Activated CD8-positive, alpha-beta T cell treated with anti-CD3 and anti-CD28 coated beads for 36 hours (primary cell): ENCODE measurements at regions not wholly inside any gene's neighbourhood (a gene's known extent, or its start where the extent isn't known, plus 50 kb on each side); places are given as distances from the start of the nearest gene placed in this dataset.

Experiments
- ATAC-seq: fragments of 200-7000 bp; cut with Tn5 transposase; one replicate; pipeline ENCODE4 v1.10.0; 2021; ENCODE audit warnings: mild to moderate bottlenecking, moderate library complexity
- CTCF ChIA-PET: fragments of 350-600 bp; sonication (Branson Sonifier 250); formaldehyde crosslinking; loops from one replicate; lab custom pipeline; 2021; ENCODE audit warnings: antibody characterized with exemption; lab: Charles Lee
- POLR2A ChIA-PET: fragments of 350-600 bp; sonication (Branson Sonifier 250); formaldehyde crosslinking; loops from one replicate; lab custom pipeline; 2021; ENCODE audit warnings: antibody characterized with exemption; lab: Charles Lee
- DNase-seq: peaks from one replicate; pipeline ENCODE4 v3.0.0-alpha.2; 2020
- H3K27ac Mint-ChIP-seq: one replicate; pipeline ENCODE4 v1.8.0; 2021; ENCODE audit warnings: mild to moderate bottlenecking, mixed read lengths
- H3K27me3 Mint-ChIP-seq: one replicate; pipeline ENCODE4 v1.8.0; 2021; ENCODE audit warnings: mixed read lengths
- H3K36me3 Mint-ChIP-seq: one replicate; pipeline ENCODE4 v1.8.0; 2021; ENCODE audit warnings: low read depth, mixed read lengths
- H3K4me1 Mint-ChIP-seq: one replicate; pipeline ENCODE4 v1.8.0; 2021; ENCODE audit warnings: low read depth, mixed read lengths
- H3K4me3 Mint-ChIP-seq: one replicate; pipeline ENCODE4 v1.8.0; 2021; ENCODE audit warnings: mild to moderate bottlenecking, moderate library complexity, mixed read lengths
- H3K9me3 Mint-ChIP-seq: one replicate; pipeline ENCODE4 v1.8.0; 2021; ENCODE audit warnings: mixed read lengths
- CTCF ChIP-seq: fragments of 200-600 bp; IDR thresholded peaks from one replicate; pipeline ENCODE4 v1.8.0; 2022; ENCODE audit warnings: antibody characterized with exemption, mild to moderate bottlenecking
- intact Hi-C: fragments of 100-400 bp; cut with micrococcal nuclease; formaldehyde crosslinking; loops from one replicate; pipeline ENCODE4 v1.10.0; 2022

- no peaks in the 10 kb centered on the region for H3K4me1 Mint-ChIP-seq
- ChIA-PET CTCF (no interaction called here), POLR2A (no interaction called here)
- no peaks in the 10 kb centered on the region for H3K27me3 Mint-ChIP-seq
- no peak overlapping the region for H3K4me3 Mint-ChIP-seq
- H3K36me3 Mint-ChIP-seq = no peaks in the 10 kb centered on the region
- no peak overlapping the region for H3K27ac Mint-ChIP-seq
- intact Hi-C loops = no loop called here
- peaks cover 22% of the 10 kb centered on the region for H3K9me3 Mint-ChIP-seq
- ATAC-seq = no peak
- no peak for TF ChIP-seq CTCF
- DNase-seq = no peak
These were observed 1354.0 kb downstream of the CDH8 start for GRCh38 chr16:60682219-60682618.

- ChIA-PET POLR2A (no interaction called here), CTCF (no interaction called here)
- intact Hi-C loops = no loop called here
- H3K4me3 Mint-ChIP-seq = no peak overlapping the region
- H3K9me3 Mint-ChIP-seq = peaks cover 19% of the 10 kb centered on the region
- no peak for ATAC-seq
- no peaks in the 10 kb centered on the region for H3K27me3 Mint-ChIP-seq
- no peaks in the 10 kb centered on the region for H3K4me1 Mint-ChIP-seq
- H3K36me3 Mint-ChIP-seq = no peaks in the 10 kb centered on the region
- H3K27ac Mint-ChIP-seq = no peak overlapping the region
- no peak for TF ChIP-seq CTCF
- DNase-seq = no peak
These were observed 1355.2 kb downstream of the CDH8 start for GRCh38 chr16:60681043-60681442.

GRCh38 chr16:60675022-60675421 lies 1361.2 kb downstream of the CDH8 start:
- H3K9me3 Mint-ChIP-seq = peaks cover 12% of the 10 kb centered on the region
- no peak for TF ChIP-seq CTCF
- intact Hi-C loops = no loop called here
- H3K27ac Mint-ChIP-seq = no peak overlapping the region
- H3K36me3 Mint-ChIP-seq = no peaks in the 10 kb centered on the region
- H3K27me3 Mint-ChIP-seq = no peaks in the 10 kb centered on the region
- H3K4me1 Mint-ChIP-seq = no peaks in the 10 kb centered on the region
- CTCF ChIA-PET = no interaction called here
- DNase-seq (no peak), ATAC-seq (no peak)
- POLR2A ChIA-PET = no interaction called here
- no peak overlapping the region for H3K4me3 Mint-ChIP-seq

- H3K4me1 Mint-ChIP-seq = no peaks in the 10 kb centered on the region
- intact Hi-C loops = no loop called here
- DNase-seq = no peak
- ChIA-PET POLR2A (no interaction called here), CTCF (no interaction called here)
- H3K27me3 Mint-ChIP-seq = no peaks in the 10 kb centered on the region
- H3K27ac Mint-ChIP-seq = no peak overlapping the region
- no peak for ATAC-seq
- no peak for TF ChIP-seq CTCF
- H3K4me3 Mint-ChIP-seq = no peak overlapping the region
- no peaks in the 10 kb centered on the region for H3K36me3 Mint-ChIP-seq
- H3K9me3 Mint-ChIP-seq = peaks cover 12% of the 10 kb centered on the region
These were observed 1362.0 kb downstream of the CDH8 start for GRCh38 chr16:60674241-60674640.

GRCh38 chr16:60655514-60656153 lies 1380.6 kb downstream of the CDH8 start:
- ATAC-seq (no peak), DNase-seq (no peak)
- Mint-ChIP-seq H3K4me3 (no peak overlapping the region), H3K36me3 (no peaks in the 10 kb centered on the region), H3K9me3 (peaks cover 5% of the 10 kb centered on the region), H3K4me1 (no peaks in the 10 kb centered on the region), H3K27ac (no peak overlapping the region), H3K27me3 (no peaks in the 10 kb centered on the region)
- ChIA-PET POLR2A (no interaction called here), CTCF (no interaction called here)
- intact Hi-C loops = no loop called here
- TF ChIP-seq CTCF = no peak
